GM19467 (cell line): ENCODE measurements at regions not wholly inside any gene's neighbourhood (a gene's known extent, or its start where the extent isn't known, plus 50 kb on each side); places are given as distances from the start of the nearest gene placed in this dataset.
A peak's percentile ranks its signal among the peaks of the same experiment; 100 is the strongest.

Source experiments
- ATAC-seq: cut with Tn5 transposase; IDR thresholded peaks from one replicate; pipeline ENCODE4 v1.9.1; 2021; ENCODE audit warnings: mild to moderate bottlenecking, moderate library complexity; ENCODE audit not compliant: unreplicated experiment

- no peak for ATAC-seq
Observed at GRCh38 chr4:24013668-24014422, 124.0 kb upstream of the PPARGC1A start.

- ATAC-seq, result no peak
Observed at GRCh38 chr4:24010994-24011393, 121.1 kb upstream of the PPARGC1A start.

GRCh38 chr4:24010573-24010972, 120.7 kb upstream of the PPARGC1A start:
- no peak for ATAC-seq

- ATAC-seq, result no peak
Observed at GRCh38 chr4:24007860-24008261, 118.0 kb upstream of the PPARGC1A start.

- ATAC-seq, result no peak
Observed at GRCh38 chr4:24006269-24006668, 116.4 kb upstream of the PPARGC1A start.

- ATAC-seq, result no peak
Observed at GRCh38 chr4:24003926-24004325, 114.1 kb upstream of the PPARGC1A start.

GRCh38 chr4:24003496-24003895, 113.6 kb upstream of the PPARGC1A start:
- no peak for ATAC-seq

GRCh38 chr4:24002330-24002966, 112.6 kb upstream of the PPARGC1A start:
- no peak for ATAC-seq

- ATAC-seq, result no peak
Observed at GRCh38 chr4:24001486-24002329, 111.9 kb upstream of the PPARGC1A start.

- no peak for ATAC-seq
Observed at GRCh38 chr4:24000470-24000831, 110.6 kb upstream of the PPARGC1A start.

- no peak for ATAC-seq
Observed at GRCh38 chr4:23999714-24000469, 110.0 kb upstream of the PPARGC1A start.

GRCh38 chr4:23993373-23993772, 103.5 kb upstream of the PPARGC1A start:
- peak; percentile 58 for ATAC-seq

- ATAC-seq, result no peak
Observed at GRCh38 chr4:23991444-23991843, 101.6 kb upstream of the PPARGC1A start.

GRCh38 chr4:23986270-23986669, 96.4 kb upstream of the PPARGC1A start:
- no peak for ATAC-seq

- ATAC-seq, result no peak
Observed at GRCh38 chr4:23981328-23981727, 91.5 kb upstream of the PPARGC1A start.

GRCh38 chr4:23979534-23979933, 89.7 kb upstream of the PPARGC1A start:
- ATAC-seq, result no peak

GRCh38 chr4:23978002-23978401, 88.2 kb upstream of the PPARGC1A start:
- ATAC-seq, result no peak

- no peak for ATAC-seq
Observed at GRCh38 chr4:23976423-23976822, 86.6 kb upstream of the PPARGC1A start.

- ATAC-seq, result no peak
Observed at GRCh38 chr4:23973308-23973855, 83.5 kb upstream of the PPARGC1A start.

GRCh38 chr4:23972805-23973204, 83.0 kb upstream of the PPARGC1A start:
- no peak for ATAC-seq

GRCh38 chr4:23972187-23972586, 82.3 kb upstream of the PPARGC1A start:
- ATAC-seq, result no peak
